GM18858 (cell line): ENCODE measurements at regions not wholly inside any gene's neighbourhood (a gene's known extent, or its start where the extent isn't known, plus 50 kb on each side); places are given as distances from the start of the nearest gene placed in this dataset.
"Not testable (repeated sequence)": the region's sequence is repeated elsewhere in the genome, so short reads cannot be mapped to it uniquely, and the experiment has no call there.

Experiments used
- ATAC-seq: cut with Tn5 transposase; IDR thresholded peaks from one replicate; pipeline ENCODE4 v1.9.1; 2021; ENCODE audit not compliant: unreplicated experiment

GRCh38 chr13:100776686-100777085 is 102.1 kb upstream of the TMTC4 start:
- not testable (repeated sequence) for ATAC-seq

GRCh38 chr13:100773923-100774663 is 99.5 kb upstream of the TMTC4 start:
- ATAC-seq = no peak

- no peak for ATAC-seq
Measured at GRCh38 chr13:100773429-100773828, 98.8 kb upstream of the TMTC4 start.

GRCh38 chr13:100767192-100767591 is 92.6 kb upstream of the TMTC4 start:
- no peak for ATAC-seq

GRCh38 chr13:100766570-100766969 is 92.0 kb upstream of the TMTC4 start:
- ATAC-seq = not testable (repeated sequence)

GRCh38 chr13:100764937-100765336 is 90.3 kb upstream of the TMTC4 start:
- no peak for ATAC-seq

GRCh38 chr13:100762126-100762525 is 87.5 kb upstream of the TMTC4 start:
- not testable (repeated sequence) for ATAC-seq

GRCh38 chr13:100755891-100756290 is 81.3 kb upstream of the TMTC4 start:
- ATAC-seq = no peak

GRCh38 chr13:100754459-100754858 is 79.9 kb upstream of the TMTC4 start:
- ATAC-seq = no peak

GRCh38 chr13:100753376-100753775 is 78.8 kb upstream of the TMTC4 start:
- no peak for ATAC-seq

GRCh38 chr13:100751826-100752225 is 77.2 kb upstream of the TMTC4 start:
- no peak for ATAC-seq

GRCh38 chr13:100746953-100747683 is 72.5 kb upstream of the TMTC4 start:
- no peak for ATAC-seq

GRCh38 chr13:100738176-100738855 is 63.7 kb upstream of the TMTC4 start:
- no peak for ATAC-seq

GRCh38 chr13:100735494-100735893 is 60.9 kb upstream of the TMTC4 start:
- ATAC-seq = no peak

GRCh38 chr13:100734194-100734720 is 59.7 kb upstream of the TMTC4 start:
- ATAC-seq = no peak

- no peak for ATAC-seq
Measured at GRCh38 chr13:100733261-100733660, 58.7 kb upstream of the TMTC4 start.

- ATAC-seq = no peak
Measured at GRCh38 chr13:100728201-100728600, 53.6 kb upstream of the TMTC4 start.

GRCh38 chr13:100725472-100725871 is 50.9 kb upstream of the TMTC4 start:
- no peak for ATAC-seq

- ATAC-seq = no peak
Measured at GRCh38 chr13:100724568-100724967, 50.0 kb upstream of the TMTC4 start.
